SKM-1 treated with dmso at 0.1 percent for 144 hours (cell line): ENCODE measurements at regions not wholly inside any gene's neighbourhood (a gene's known extent, or its start where the extent isn't known, plus 50 kb on each side); places are given as distances from the start of the nearest gene placed in this dataset.
"Not testable (repeated sequence)": the region's sequence is repeated elsewhere in the genome, so short reads cannot be mapped to it uniquely, and the experiment has no call there.

Experiments
- DNase-seq: peaks from one replicate; lab custom pipeline; 2025; ENCODE audit not compliant: unreplicated experiment; lab: John Stamatoyannopoulos, UW

GRCh38 chr10:109664554-109664953, 258.8 kb downstream of the XPNPEP1 start:
- DNase-seq: no peak

GRCh38 chr10:109663122-109663521, 260.2 kb downstream of the XPNPEP1 start:
- DNase-seq: no peak

GRCh38 chr10:109652612-109653011, 270.7 kb downstream of the XPNPEP1 start:
- not testable (repeated sequence) for DNase-seq

- no peak for DNase-seq
Measured at GRCh38 chr10:109650228-109650627, 273.1 kb downstream of the XPNPEP1 start.

- DNase-seq: no peak
Measured at GRCh38 chr10:109647627-109648026, 275.7 kb downstream of the XPNPEP1 start.

GRCh38 chr10:109633846-109634245, 289.5 kb downstream of the XPNPEP1 start:
- DNase-seq: no peak

- not testable (repeated sequence) for DNase-seq
Measured at GRCh38 chr10:109633017-109633416, 290.3 kb downstream of the XPNPEP1 start.

GRCh38 chr10:109624939-109625338, 298.4 kb downstream of the XPNPEP1 start:
- DNase-seq: no peak

- DNase-seq: no peak
Measured at GRCh38 chr10:109622566-109622965, 300.7 kb downstream of the XPNPEP1 start.

- no peak for DNase-seq
Measured at GRCh38 chr10:109620396-109620795, 302.9 kb downstream of the XPNPEP1 start.

GRCh38 chr10:109619914-109620313, 303.4 kb downstream of the XPNPEP1 start:
- DNase-seq: no peak

GRCh38 chr10:109618748-109619147, 304.6 kb downstream of the XPNPEP1 start:
- no peak for DNase-seq

- DNase-seq: no peak
Measured at GRCh38 chr10:109618301-109618700, 305.0 kb downstream of the XPNPEP1 start.

- DNase-seq: no peak
Measured at GRCh38 chr10:109616359-109616980, 306.8 kb downstream of the XPNPEP1 start.

GRCh38 chr10:109595356-109595755, 328.0 kb downstream of the XPNPEP1 start:
- DNase-seq: not testable (repeated sequence)

- DNase-seq: no peak
Measured at GRCh38 chr10:109593682-109594081, 329.6 kb downstream of the XPNPEP1 start.

GRCh38 chr10:109592391-109592790, 330.9 kb downstream of the XPNPEP1 start:
- no peak for DNase-seq

- no peak for DNase-seq
Measured at GRCh38 chr10:109591601-109592000, 331.7 kb downstream of the XPNPEP1 start.

GRCh38 chr10:109588259-109588658, 335.1 kb downstream of the XPNPEP1 start:
- DNase-seq: no peak

- DNase-seq: no peak
Measured at GRCh38 chr10:109587366-109587765, 335.9 kb downstream of the XPNPEP1 start.

- no peak for DNase-seq
Measured at GRCh38 chr10:109556399-109556798, 366.9 kb downstream of the XPNPEP1 start.

GRCh38 chr10:109542050-109542603, 381.2 kb downstream of the XPNPEP1 start:
- not testable (repeated sequence) for DNase-seq

GRCh38 chr10:109534193-109534592, 389.1 kb downstream of the XPNPEP1 start:
- DNase-seq: no peak
